ENCODE measurements at regions not wholly inside any gene's neighbourhood (a gene's known extent, or its start where the extent isn't known, plus 50 kb on each side); places are given as distances from the start of the nearest gene placed in this dataset.
A peak's percentile ranks its signal among the peaks of the same experiment; 100 is the strongest.
"Not testable (repeated sequence)": the region's sequence is repeated elsewhere in the genome, so short reads cannot be mapped to it uniquely, and the experiment has no call there.

GRCh38 chr5:87786471-87786870 is 373.7 kb upstream of the CCNH start:
- DNase-seq (ENCODE audit: low read depth in 2 of 2), result no peak

DNA sequence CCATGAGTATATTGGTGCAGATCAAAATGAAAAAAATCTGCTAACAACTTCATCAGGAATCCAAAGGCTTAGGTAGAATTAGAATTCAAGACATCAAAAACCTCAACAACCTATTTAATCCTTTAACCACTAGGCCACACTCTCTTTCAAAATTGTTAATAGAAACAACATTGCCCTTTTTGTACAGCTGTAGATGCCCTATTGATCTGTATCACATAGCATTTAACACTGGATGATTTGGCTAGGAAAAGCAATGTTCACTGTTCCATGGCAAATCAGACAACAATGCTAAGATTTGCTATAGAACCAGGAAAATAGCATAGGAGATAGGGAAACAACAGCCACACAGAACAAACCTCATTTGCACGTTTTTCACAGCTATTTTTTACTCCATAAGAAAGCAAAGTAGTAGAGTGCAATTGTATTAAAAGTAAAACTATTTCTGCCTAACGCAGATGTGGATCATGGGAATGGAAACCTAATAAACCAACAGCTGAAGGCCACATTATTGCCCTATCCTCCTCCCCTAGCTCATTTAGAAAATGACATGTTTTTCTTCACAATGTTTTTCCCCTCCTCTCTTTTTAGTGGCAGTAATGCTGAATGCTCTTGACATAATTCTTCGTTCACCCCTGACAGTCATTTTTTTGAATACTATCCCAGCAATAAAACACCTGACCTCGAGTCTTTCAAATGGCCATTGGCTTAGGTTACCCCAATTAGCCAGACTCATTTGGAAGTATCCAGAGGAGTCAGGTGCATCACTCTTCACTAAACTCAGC is 373.0 kb upstream of the CCNH start:
- DNase-seq (ENCODE audit: low read depth in 2 of 2), result no peak

- DNase-seq (ENCODE audit: low read depth in 2 of 2), result no peak
Measured at GRCh38 chr5:87784879-87785495, 372.3 kb upstream of the CCNH start.

DNA sequence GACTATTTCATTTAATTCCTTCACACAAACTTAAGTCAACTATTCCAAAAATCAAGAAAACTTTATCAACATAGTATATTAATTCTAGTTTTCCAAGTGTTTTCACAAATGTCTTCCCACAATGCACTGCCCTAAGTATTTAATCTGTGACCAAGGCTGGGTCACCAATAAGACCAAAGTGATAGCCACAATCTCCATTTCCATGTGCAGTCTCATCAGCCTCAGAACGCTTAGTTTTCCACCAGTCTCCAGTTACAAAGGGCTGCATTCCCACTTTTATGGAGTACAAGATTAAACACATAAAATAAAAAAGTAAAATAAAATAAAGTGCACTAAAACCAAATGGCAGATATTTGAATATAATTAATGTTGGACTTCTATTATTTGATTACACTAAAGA is 371.6 kb upstream of the CCNH start:
- no peak for DNase-seq (ENCODE audit: low read depth in 2 of 2)

GRCh38 chr5:87782916-87783315 is 370.2 kb upstream of the CCNH start:
- DNase-seq (ENCODE audit: low read depth in 2 of 2), result no peak

- no peak for DNase-seq (ENCODE audit: low read depth in 2 of 2)
Measured at GRCh38 chr5:87781976-87782375, 369.2 kb upstream of the CCNH start.

GRCh38 chr5:87780831-87781760 is 368.4 kb upstream of the CCNH start:
- DNase-seq (ENCODE audit: low read depth in 2 of 2), result peak; percentile 60 to 67

DNA sequence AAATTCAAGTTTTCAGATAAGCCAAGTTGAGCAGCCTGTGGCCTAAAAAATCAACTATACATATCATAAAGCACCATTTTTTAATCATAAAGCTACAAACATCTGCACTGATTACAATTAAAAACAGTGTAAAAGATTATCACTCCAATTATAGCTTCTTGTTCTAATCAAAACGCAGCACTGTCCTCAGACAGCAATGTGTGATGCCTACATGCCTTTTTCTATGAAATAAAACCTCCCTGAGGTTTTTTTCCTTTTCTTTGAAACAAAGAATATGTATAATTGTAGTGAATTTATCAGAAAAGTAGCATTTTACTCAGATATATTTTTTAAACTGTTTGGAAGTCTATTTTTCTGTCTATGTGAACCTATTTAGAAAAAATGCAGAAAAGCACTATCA is 366.1 kb upstream of the CCNH start:
- DNase-seq (ENCODE audit: low read depth in 2 of 2), result no peak

GRCh38 chr5:87777877-87778276 is 365.1 kb upstream of the CCNH start:
- DNase-seq (ENCODE audit: low read depth in 2 of 2), result no peak

- no peak for DNase-seq (ENCODE audit: low read depth in 2 of 2)
Measured at GRCh38 chr5:87776785-87777184, 364.1 kb upstream of the CCNH start.

- DNase-seq (ENCODE audit: low read depth in 2 of 2), result not testable (repeated sequence)
Measured at GRCh38 chr5:87776302-87776701, 363.6 kb upstream of the CCNH start.

DNA sequence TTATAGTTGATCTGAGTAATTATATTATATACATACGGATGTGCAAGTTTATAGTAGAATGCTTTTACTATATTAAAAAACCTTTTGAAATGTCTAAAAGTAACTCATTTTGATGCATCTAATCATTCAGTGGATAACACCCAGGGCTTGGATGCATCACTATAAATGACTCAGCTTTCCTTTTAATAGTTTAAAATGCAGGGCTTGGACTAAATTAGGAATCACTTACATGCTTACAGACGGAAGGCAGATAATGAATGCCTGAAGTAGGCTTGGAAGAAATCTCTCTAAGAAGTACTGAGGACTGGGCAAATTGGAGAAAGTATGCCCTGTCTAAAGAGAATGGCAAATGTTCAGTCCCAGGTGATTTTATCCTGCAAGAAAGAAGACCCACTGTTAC is 362.5 kb upstream of the CCNH start:
- DNase-seq (ENCODE audit: low read depth in 2 of 2), result no peak

- DNase-seq (ENCODE audit: low read depth in 2 of 2), result no peak
Measured at GRCh38 chr5:87774804-87775203, 362.1 kb upstream of the CCNH start.

- no peak for DNase-seq (ENCODE audit: low read depth in 2 of 2)
Measured at GRCh38 chr5:87770601-87771121, 357.9 kb upstream of the CCNH start.

DNA sequence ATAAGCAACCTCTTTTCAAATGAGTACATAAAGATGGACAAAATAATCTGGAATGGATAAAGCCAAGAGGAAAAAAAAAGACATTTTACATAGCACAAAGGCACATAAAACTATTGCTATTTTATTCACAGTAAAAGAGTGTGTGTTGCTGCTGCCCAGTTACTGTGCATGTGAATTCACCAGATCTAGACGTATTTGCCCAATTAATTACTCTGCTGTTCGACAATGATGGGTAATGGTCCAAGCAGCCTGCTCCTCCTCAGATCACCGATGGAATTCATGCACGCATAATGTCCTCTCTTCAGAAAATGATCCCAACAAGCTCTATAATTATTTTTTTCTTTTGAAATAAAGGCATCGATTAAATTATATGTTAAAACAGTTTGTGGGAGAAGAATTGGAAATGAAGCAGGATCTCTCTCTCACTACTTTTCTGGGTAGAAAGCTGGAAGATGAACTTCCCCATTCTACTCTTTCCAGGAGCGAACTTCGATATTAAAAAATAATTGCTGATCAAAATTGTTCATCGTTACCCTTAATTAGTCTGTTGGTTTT is 357.4 kb upstream of the CCNH start:
- no peak for DNase-seq (ENCODE audit: low read depth in 2 of 2)

- DNase-seq (ENCODE audit: low read depth in 2 of 2), result no peak
Measured at GRCh38 chr5:87769157-87769556, 356.4 kb upstream of the CCNH start.

DNA sequence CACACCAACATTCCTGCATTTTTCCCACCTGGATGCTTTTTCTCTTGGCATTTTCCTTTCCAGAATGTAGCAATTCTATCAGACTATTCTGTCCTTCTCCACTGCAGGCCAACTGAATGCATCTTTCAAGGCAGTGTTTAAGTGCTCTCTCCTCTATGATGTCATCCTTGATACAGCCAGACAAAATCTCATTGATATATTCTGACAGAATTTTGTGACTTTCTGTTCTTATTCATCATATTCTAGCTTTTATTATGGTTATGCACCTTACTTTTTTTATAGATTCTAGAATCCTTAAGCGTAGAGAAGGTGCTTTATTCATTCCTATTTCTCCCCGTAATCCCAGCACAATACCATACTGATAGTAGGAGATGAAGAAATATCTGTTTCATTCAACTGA is 355.5 kb upstream of the CCNH start:
- DNase-seq (ENCODE audit: low read depth in 2 of 2), result no peak

DNA sequence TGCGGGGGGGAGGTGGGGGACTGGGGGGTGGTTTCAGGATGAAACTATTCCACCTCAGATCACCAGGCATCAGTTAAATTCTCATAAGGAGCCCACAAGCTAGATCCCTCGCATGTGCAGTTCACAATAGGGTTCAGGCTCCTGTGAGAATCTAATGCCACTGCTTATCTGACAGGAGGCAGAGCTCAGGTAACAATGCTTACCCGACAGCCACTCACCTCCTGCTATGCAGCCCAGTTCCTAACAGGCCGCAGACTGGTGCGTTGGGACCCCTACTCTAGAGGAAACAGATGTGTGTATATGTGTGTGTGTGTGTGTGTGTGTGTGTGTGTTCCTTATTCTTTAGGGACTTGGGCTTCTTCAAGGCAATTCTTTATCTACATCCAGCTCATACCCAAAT is 352.3 kb upstream of the CCNH start:
- no peak for DNase-seq (ENCODE audit: low read depth in 2 of 2)

- no peak for DNase-seq (ENCODE audit: low read depth in 2 of 2)
Measured at GRCh38 chr5:87762631-87763030, 349.9 kb upstream of the CCNH start.

DNA sequence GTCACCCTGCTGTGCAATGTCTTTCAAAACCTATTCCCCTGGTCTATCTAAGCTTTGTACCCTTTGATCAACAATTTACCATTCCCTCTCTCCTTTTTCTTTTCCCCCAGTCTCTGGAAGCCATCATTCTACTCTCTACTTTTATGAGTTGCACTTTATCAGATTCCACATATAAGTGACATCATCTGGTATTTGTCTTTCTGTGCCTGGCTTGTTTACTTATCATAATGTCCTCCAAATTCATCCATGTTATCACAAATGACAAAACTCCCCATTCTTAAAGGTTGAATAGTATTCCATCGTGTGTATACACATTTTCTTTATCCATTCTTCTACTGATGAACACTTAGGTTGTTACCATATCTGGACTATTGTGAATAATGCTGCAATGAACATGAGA is 344.2 kb upstream of the CCNH start:
- no peak for DNase-seq (ENCODE audit: low read depth in 2 of 2)

- no peak for DNase-seq (ENCODE audit: low read depth in 2 of 2)
Measured at GRCh38 chr5:87755360-87755759, 342.6 kb upstream of the CCNH start.

All from stimulated activated CD4-positive, alpha-beta T cell treated with anti-CD3 and anti-CD28 coated beads, Interleukin-4, amount 100 ng/mL, for 48 hours (primary cell).